ENCODE measurements at regions not wholly inside any gene's neighbourhood (a gene's known extent, or its start where the extent isn't known, plus 50 kb on each side); places are given as distances from the start of the nearest gene placed in this dataset.

GRCh38 chr3:64898941-64899340, 211.1 kb upstream of the ADAMTS9 start:
- Histone ChIP-seq H3K4me3 (ENCODE audit: low read depth, low read length) (no peak overlapping the region), H3K27me3 (ENCODE audit: control insufficient read depth, insufficient read depth, low read length) (peaks cover 2% of the 10 kb centered on the region), H3K36me3 (ENCODE audit: control insufficient read depth, insufficient read depth, low read length) (no peaks in the 10 kb centered on the region)
- no peak for TF ChIP-seq CTCF (IDR thresholded peaks at IDR 0.05; ENCODE audit: insufficient read depth, low read length, severe bottlenecking)
- FAIRE-seq (no peak), DNase-seq (ENCODE audit: low read depth) (peak; percentile 39)

DNA sequence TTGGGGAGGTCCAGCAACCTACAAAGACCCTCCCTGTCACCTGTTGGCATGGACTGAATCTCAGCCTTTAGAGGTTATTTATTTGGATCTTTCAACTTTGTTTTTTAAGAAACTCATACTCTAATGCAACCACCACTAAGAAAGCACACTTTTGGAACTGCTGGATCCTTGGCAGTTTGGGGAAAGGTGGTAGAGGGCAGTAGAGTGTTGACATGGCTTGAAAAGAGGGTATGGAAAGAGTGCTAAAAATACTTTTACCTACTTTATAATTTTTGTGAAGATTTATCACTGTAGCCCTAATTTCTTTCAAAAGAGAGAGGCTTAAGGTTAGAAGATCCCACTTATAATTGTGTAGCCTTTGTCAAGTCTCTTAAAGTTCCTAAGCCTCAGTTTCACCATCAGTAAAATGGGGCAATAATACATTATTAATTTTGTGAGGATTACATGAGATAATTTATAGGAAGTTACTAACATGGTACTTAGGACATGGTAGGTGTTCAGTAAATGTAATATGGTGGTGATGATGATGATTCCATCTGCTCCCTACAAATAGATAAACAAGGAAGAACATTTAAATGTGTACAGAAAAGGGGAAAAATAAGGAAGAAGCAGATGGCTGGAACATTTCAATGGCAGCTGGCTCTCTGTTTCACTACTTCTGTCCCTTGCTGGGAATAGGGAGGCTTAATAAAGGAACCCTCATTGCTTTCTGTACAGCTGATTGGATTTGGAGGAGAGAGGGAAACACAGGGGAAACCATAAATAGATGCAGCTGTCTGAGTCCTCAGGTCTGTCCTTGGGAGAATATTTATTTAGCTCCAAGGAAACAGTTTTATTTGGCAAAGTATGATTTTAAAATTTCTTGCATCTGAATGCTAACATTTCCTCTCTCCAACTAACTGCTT, 208.4 kb upstream of the ADAMTS9 start:
- no peak for DNase-seq (ENCODE audit: low read depth)
- Histone ChIP-seq H3K4me3 (ENCODE audit: low read depth, low read length) (no peak overlapping the region), H3K36me3 (ENCODE audit: control insufficient read depth, insufficient read depth, low read length) (no peaks in the 10 kb centered on the region), H3K27me3 (ENCODE audit: control insufficient read depth, insufficient read depth, low read length) (peaks cover 2% of the 10 kb centered on the region)
- no peak for FAIRE-seq
- TF ChIP-seq CTCF (IDR thresholded peaks at IDR 0.05; ENCODE audit: insufficient read depth, low read length, severe bottlenecking): no peak

- Histone ChIP-seq H3K36me3 (ENCODE audit: control insufficient read depth, insufficient read depth, low read length) (no peaks in the 10 kb centered on the region), H3K27me3 (ENCODE audit: control insufficient read depth, insufficient read depth, low read length) (peaks cover 2% of the 10 kb centered on the region), H3K4me3 (ENCODE audit: low read depth, low read length) (no peak overlapping the region)
- no peak for DNase-seq (ENCODE audit: low read depth)
- FAIRE-seq: no peak
- no peak for TF ChIP-seq CTCF (IDR thresholded peaks at IDR 0.05; ENCODE audit: insufficient read depth, low read length, severe bottlenecking)
Measured at GRCh38 chr3:64895106-64895990, 207.5 kb upstream of the ADAMTS9 start.

- TF ChIP-seq CTCF (IDR thresholded peaks at IDR 0.05; ENCODE audit: insufficient read depth, low read length, severe bottlenecking): no peak
- DNase-seq (ENCODE audit: low read depth) (no peak), FAIRE-seq (no peak)
- H3K27me3 ChIP-seq (ENCODE audit: control insufficient read depth, insufficient read depth, low read length): peaks cover 2% of the 10 kb centered on the region
- H3K36me3 ChIP-seq (ENCODE audit: control insufficient read depth, insufficient read depth, low read length): no peaks in the 10 kb centered on the region
- H3K4me3 ChIP-seq (ENCODE audit: low read depth, low read length): no peak overlapping the region
Measured at GRCh38 chr3:64894006-64894405, 206.2 kb upstream of the ADAMTS9 start.

DNA sequence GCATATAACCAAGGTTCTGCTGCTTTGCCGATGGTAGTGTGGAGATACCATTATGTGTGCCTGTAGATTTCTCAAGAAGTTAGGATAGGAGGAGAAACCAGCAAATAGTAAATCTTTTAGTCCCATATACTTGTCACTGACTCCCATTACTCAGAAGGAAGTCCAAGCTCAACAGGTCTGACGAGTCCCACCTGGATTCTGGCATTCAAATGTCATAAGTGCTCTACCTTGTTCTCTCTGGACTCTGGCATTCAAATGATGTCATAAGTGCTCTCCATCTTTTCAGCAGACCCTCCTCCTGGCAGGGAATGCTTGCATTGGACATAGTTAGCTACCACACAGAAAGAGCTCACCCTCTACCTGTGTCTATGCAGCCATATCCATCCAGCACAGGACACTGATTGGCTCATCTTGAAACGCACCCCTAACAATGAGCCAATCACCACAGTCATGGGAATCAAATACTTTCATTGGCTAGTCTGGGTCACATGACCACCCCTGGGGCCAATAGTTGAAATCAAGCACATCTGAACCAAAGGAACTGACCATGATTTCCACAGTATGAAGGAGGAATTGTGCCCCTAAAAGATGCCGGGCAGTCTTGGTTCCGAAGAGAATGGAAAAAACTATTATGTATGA, 205.0 kb upstream of the ADAMTS9 start:
- FAIRE-seq (no peak), DNase-seq (ENCODE audit: low read depth) (peak; percentile 23)
- no peak for TF ChIP-seq CTCF (IDR thresholded peaks at IDR 0.05; ENCODE audit: insufficient read depth, low read length, severe bottlenecking)
- Histone ChIP-seq H3K36me3 (ENCODE audit: control insufficient read depth, insufficient read depth, low read length) (no peaks in the 10 kb centered on the region), H3K27me3 (ENCODE audit: control insufficient read depth, insufficient read depth, low read length) (peaks cover 2% of the 10 kb centered on the region), H3K4me3 (ENCODE audit: low read depth, low read length) (no peak overlapping the region)

Measured in bronchial epithelial cell (primary cell).